K562 (cell line): ENCODE measurements at regions not wholly inside any gene's neighbourhood (a gene's known extent, or its start where the extent isn't known, plus 50 kb on each side); places are given as distances from the start of the nearest gene placed in this dataset.

Experiments
- BHLHE40 ChIP-seq: IDR thresholded peaks from 2 replicates; pipeline ENCODE4 v1.6.1; 2011; ENCODE audit warnings: low read length, improper control_type of control experiment
- CTCF ChIP-seq, 3 experiments: IDR thresholded peaks in 2 of 3; conservative IDR thresholded peaks in 1 of 3; 2 replicates each; pipeline ENCODE4 v1.5.1; 2011 to 2012; ENCODE audit warnings: low read length in 3 of 3, mild to moderate bottlenecking in 3 of 3, control low read depth in 2 of 3, improper control_type of control experiment in 1 of 3, inconsistent platforms in 1 of 3, low read depth in 1 of 3, mixed read lengths in 1 of 3, moderate library complexity in 1 of 3; ENCODE audit not compliant: insufficient read depth in 2 of 3
- E2F4 ChIP-seq: sonication (generic); formaldehyde crosslinking; IDR thresholded peaks from 2 replicates; pipeline ENCODE4 v1.8.0; 2022; ENCODE audit warnings: mild to moderate bottlenecking, low read depth, missing genetic modification reagents
- MXI1 ChIP-seq: IDR thresholded peaks from 2 replicates; pipeline ENCODE4 v1.6.1; 2011; ENCODE audit warnings: low read depth, mild to moderate bottlenecking, improper control_type of control experiment, low read length
- RBBP5 ChIP-seq: fragments of 200-600 bp; sonication (generic); IDR thresholded peaks from 2 replicates; pipeline ENCODE4 v1.6.1; 2012; ENCODE audit warnings: borderline replicate concordance, mild to moderate bottlenecking, low read length, control low read depth, inconsistent platforms; ENCODE audit not compliant: insufficient read depth, poor library complexity, severe bottlenecking
- TOE1 ChIP-seq, 2 experiments: fragments of 450-650 bp in 1 of 2; sonication (generic) in 1 of 2; formaldehyde crosslinking in 1 of 2; IDR thresholded peaks; 2 replicates each; pipeline versions ENCODE4 v1.7.1 to v1.8.0; 2016 to 2022; ENCODE audit warnings: borderline replicate concordance in 2 of 2, mild to moderate bottlenecking in 2 of 2, antibody characterized with exemption in 1 of 2, inconsistent platforms in 1 of 2, low read depth in 1 of 2, missing genetic modification reagents in 1 of 2, moderate library complexity in 1 of 2
- ZBTB7A ChIP-seq: IDR thresholded peaks from 2 replicates; pipeline ENCODE4 v1.6.1; 2011; ENCODE audit warnings: low read depth, mild to moderate bottlenecking, low read length, moderate library complexity, borderline replicate concordance; ENCODE audit not compliant: control insufficient read depth
- ZNF24 ChIP-seq: fragments of 450-650 bp; IDR thresholded peaks from 2 replicates; pipeline ENCODE4 v1.6.1; 2016

- TF ChIP-seq TOE1 (IDR thresholded peaks at IDR 0.05; ENCODE audit: borderline replicate concordance): no peak
- TF ChIP-seq TOE1 (CRISPR knock-in tag; IDR thresholded peaks at IDR 0.05; ENCODE audit: borderline replicate concordance, low read depth): no peak
- TF ChIP-seq CTCF (IDR thresholded peaks at IDR 0.05 in 2 of 3, conservative IDR thresholded peaks at IDR 0.05 in 1 of 3; ENCODE audit: insufficient read depth in 2 of 3, low read depth in 1 of 3, low read length in 3 of 3): no peak
- TF ChIP-seq E2F4 (CRISPR knock-in tag): no peak
- no peak for TF ChIP-seq RBBP5
- TF ChIP-seq ZBTB7A: no peak
- TF ChIP-seq ZNF24: no peak
- no peak for TF ChIP-seq MXI1
- TF ChIP-seq BHLHE40: no peak
Measured at GRCh38 chr5:54860321-54860720, 125.1 kb downstream of the ESM1 start.
